Spleen (tissue), 11 donors: ENCODE measurements at regions not wholly inside any gene's neighbourhood (a gene's known extent, or its start where the extent isn't known, plus 50 kb on each side); places are given as distances from the start of the nearest gene placed in this dataset.

Source experiments
- DNase-seq: peaks from one replicate; pipeline ENCODE4 v3.0.0-alpha.2; 2020
- H3K27ac ChIP-seq, 8 donors: fragments of 200-600 bp; sonication (generic) in 7 of 8; 1 replicate in 4 of 8; 2 replicates in 4 of 8; pipeline versions ENCODE4 v1.5.0 to v1.8.0; 2016 to 2021; ENCODE audit warnings: inconsistent platforms in 4 of 8, mild to moderate bottlenecking in 4 of 8, moderate library complexity in 1 of 8
- H3K27me3 ChIP-seq, 7 donors: fragments of 200-600 bp; sonication (generic) in 6 of 7; replicated peaks in 1 of 7; 1 replicate in 4 of 7; 2 replicates in 3 of 7; pipeline versions ENCODE4 v1.5.0 to v1.8.0; 2016 to 2021; ENCODE audit warnings: inconsistent platforms in 3 of 7, mild to moderate bottlenecking in 1 of 7
- H3K36me3 ChIP-seq, 6 donors: fragments of 200-600 bp; sonication (generic) in 5 of 6; 1 replicate in 4 of 6; 2 replicates in 2 of 6; pipeline versions ENCODE4 v1.5.0 to v1.8.0; 2016 to 2021; ENCODE audit warnings: inconsistent platforms in 2 of 6
- H3K4me1 ChIP-seq, 6 donors: fragments of 200-600 bp; sonication (generic) in 5 of 6; 1 replicate in 3 of 6; 2 replicates in 3 of 6; pipeline versions ENCODE4 v1.5.0 to v1.8.0; 2016 to 2021; ENCODE audit warnings: inconsistent platforms in 3 of 6
- H3K4me3 ChIP-seq, 8 donors: fragments of 200-600 bp; sonication (generic) in 7 of 8; 1 replicate in 4 of 8; 2 replicates in 4 of 8; pipeline versions ENCODE4 v1.5.0 to v1.8.0; 2016 to 2021; ENCODE audit warnings: inconsistent platforms in 4 of 8, mild to moderate bottlenecking in 4 of 8, moderate library complexity in 2 of 8
- H3K9me3 ChIP-seq, 8 donors: fragments of 200-600 bp; sonication (generic) in 7 of 8; 1 replicate in 4 of 8; 2 replicates in 4 of 8; pipeline versions ENCODE4 v1.5.0 to v1.8.0; 2016 to 2021; ENCODE audit warnings: inconsistent platforms in 4 of 8
- CTCF ChIP-seq, 11 experiments: fragments of 200-600 bp in 7 of 11; fragments of 450-650 bp in 4 of 11; sonication (generic) in 4 of 11; IDR thresholded peaks in 8 of 11; conservative IDR thresholded peaks in 3 of 11; 1 replicate in 7 of 11; 2 replicates in 4 of 11; pipeline versions ENCODE4 v1.4.0 to v1.8.0; 2016 to 2021; ENCODE audit warnings: antibody characterized with exemption in 11 of 11, inconsistent platforms in 4 of 11, mild to moderate bottlenecking in 1 of 11
- POLR2A ChIP-seq, 3 donors: fragments of 450-650 bp; IDR thresholded peaks; one replicate each; pipeline ENCODE4 v1.5.1; 2017; ENCODE audit warnings: antibody characterized with exemption in 3 of 3, mild to moderate bottlenecking in 1 of 3
- POLR2AphosphoS5 ChIP-seq, 3 donors: sonication (generic); formaldehyde crosslinking; IDR thresholded peaks; one replicate each; pipeline ENCODE4 v1.5.1; 2017; ENCODE audit warnings: antibody characterized with exemption in 3 of 3
- WGBS, 5 donors: extraction: QIAGEN DNeasy Blood & Tissue Kit in 3 of 5; methylation state at CpG; one replicate each; pipeline versions ENCODE4 v1.1.5 to v1.1.7; 2013 to 2018; 5-methylcytosine and 5-hydroxymethylcytosine counted together
- intact Hi-C: fragments of 100-400 bp; cut with DNase I; formaldehyde crosslinking; loops from one replicate; pipeline ENCODE4 v1.15.0; 2023; ENCODE audit warnings: low total_unique reads
- donor health status: healthy with polysubstance abuse.
- donor health status: DM: no; HTN: no; CAD: no; lungs with moderate emphysema.
- donor health status: DM: no; HTN: no; CAD: no.
- donor health status: Bipolar disorder and iron deficiency.
- donor health status: healthy.
- donor health status: DM: no; HTN: no; CAD: no.
- donor health status: DM: yes; HTN: yes; CAD: no.

- Histone ChIP-seq H3K27me3 (no peaks in the 10 kb centered on the region), H3K36me3 (no peaks in the 10 kb centered on the region), H3K4me1 (no peaks in the 10 kb centered on the region), H3K27ac (no peak overlapping the region), H3K9me3 (peaks cover 0 to 24% (median 21%) of the 10 kb centered on the region in 8 donors), H3K4me3 (no peak overlapping the region)
- DNase-seq, result no peak
- intact Hi-C loops, result no loop called here
- WGBS, 5 donors, result 66 to 80% (median 73%) methylated on average over 3 of the region's 3 CpGs
- TF ChIP-seq POLR2A (IDR thresholded peaks at IDR 0.05) (no peak), POLR2AphosphoS5 (IDR thresholded peaks at IDR 0.05) (no peak), CTCF (IDR thresholded peaks at IDR 0.05 in 8 of 11, conservative IDR thresholded peaks at IDR 0.05 in 3 of 11) (no peak)
Measured at GRCh38 chr10:90413196-90413595, 444.6 kb downstream of the HTR7 start.

GRCh38 chr10:90414926-90415325, 442.9 kb downstream of the HTR7 start:
- 87 to 94% (median 91%) methylated on average over 3 of the region's 3 CpGs for WGBS, 5 donors
- intact Hi-C loops, result no loop called here

GRCh38 chr10:90417029-90417428, 440.8 kb downstream of the HTR7 start:
- TF ChIP-seq POLR2AphosphoS5 (IDR thresholded peaks at IDR 0.05), result no peak
- no peak for TF ChIP-seq POLR2A (IDR thresholded peaks at IDR 0.05)
- TF ChIP-seq CTCF (IDR thresholded peaks at IDR 0.05 in 8 of 11, conservative IDR thresholded peaks at IDR 0.05 in 3 of 11), result no peak
- intact Hi-C loops, result no loop called here
- H3K27ac ChIP-seq, result no peak overlapping the region
- DNase-seq, result no peak
- 55 to 65% (median 59%) methylated on average over 3 of the region's 3 CpGs for WGBS, 5 donors
- no peaks in the 10 kb centered on the region for H3K36me3 ChIP-seq
- H3K4me3 ChIP-seq, result no peak overlapping the region
- H3K9me3 ChIP-seq, result peaks cover 0 to under 1% (median 0%) of the 10 kb centered on the region in 8 donors
- H3K4me1 ChIP-seq, result no peaks in the 10 kb centered on the region
- H3K27me3 ChIP-seq, result no peaks in the 10 kb centered on the region

More at GRCh38 chr10:90414926-90415325, 442.9 kb downstream of the HTR7 start:
- no peaks in the 10 kb centered on the region for H3K27me3 ChIP-seq
- H3K4me1 ChIP-seq, result no peaks in the 10 kb centered on the region
- H3K27ac ChIP-seq, result no peak overlapping the region
- no peak overlapping the region for H3K4me3 ChIP-seq
- TF ChIP-seq CTCF (IDR thresholded peaks at IDR 0.05 in 8 of 11, conservative IDR thresholded peaks at IDR 0.05 in 3 of 11) (no peak), POLR2AphosphoS5 (IDR thresholded peaks at IDR 0.05) (no peak), POLR2A (IDR thresholded peaks at IDR 0.05) (no peak)
- DNase-seq, result no peak
- peaks cover 0 to 17% (median 11%) of the 10 kb centered on the region in 8 donors for H3K9me3 ChIP-seq
- H3K36me3 ChIP-seq, result no peaks in the 10 kb centered on the region

- Histone ChIP-seq H3K4me3 (no peak overlapping the region), H3K4me1 (no peaks in the 10 kb centered on the region), H3K27me3 (no peaks in the 10 kb centered on the region), H3K36me3 (no peaks in the 10 kb centered on the region), H3K27ac (no peak overlapping the region), H3K9me3 (peaks cover 0 to 3% (median 0%) of the 10 kb centered on the region in 8 donors)
- DNase-seq, result no peak
- WGBS, 5 donors, result 52 to 76% (median 65%) methylated on average over 2 of the region's 2 CpGs
- intact Hi-C loops, result no loop called here
- TF ChIP-seq POLR2AphosphoS5 (IDR thresholded peaks at IDR 0.05) (no peak), POLR2A (IDR thresholded peaks at IDR 0.05) (no peak), CTCF (IDR thresholded peaks at IDR 0.05 in 8 of 11, conservative IDR thresholded peaks at IDR 0.05 in 3 of 11) (no peak)
Measured at GRCh38 chr10:90417476-90418210, 440.2 kb downstream of the HTR7 start.
